ENCODE measurements at regions not wholly inside any gene's neighbourhood (a gene's known extent, or its start where the extent isn't known, plus 50 kb on each side); places are given as distances from the start of the nearest gene placed in this dataset.

DNA sequence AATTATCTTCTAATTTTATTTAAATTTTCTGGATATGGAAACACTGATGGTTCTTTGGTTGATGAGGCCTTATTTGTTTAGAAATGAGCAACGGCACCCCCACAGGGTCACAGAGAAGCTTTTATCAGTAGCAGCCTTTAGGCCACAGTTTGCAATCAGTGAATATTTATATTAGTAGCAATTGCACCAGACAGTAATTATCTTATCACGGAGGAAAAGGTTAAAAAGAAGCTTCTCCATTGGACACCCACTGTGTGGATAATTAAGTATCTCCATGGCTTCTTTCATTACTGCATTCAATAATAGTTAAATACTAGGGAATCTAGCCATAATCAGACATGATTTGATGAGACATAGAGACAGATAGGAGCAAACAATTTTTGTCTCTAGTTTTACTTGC, 2099.2 kb upstream of the PCDH20 start:
- intact Hi-C loops (cut with micrococcal nuclease; ENCODE audit: unreplicated experiment) (no loop called here), in situ Hi-C loops (cut with MboI) (no loop called here)
- H3K27ac ChIP-seq (ENCODE audit: control insufficient read depth, insufficient read depth): no peak overlapping the region
- BruUV-seq (replicated peaks): no TSS peak
- ChIA-PET CTCF (no interaction called here), POLR2A (no interaction called here), RAD21 (ENCODE audit: unreplicated experiment) (no interaction called here), SMC1A (ENCODE audit: uncharacterized antibody, unreplicated experiment) (no interaction called here)
- no peaks in the 10 kb centered on the region for H3K36me3 ChIP-seq (ENCODE audit: control insufficient read depth in 2 of 2, insufficient read depth in 2 of 2, low read length in 1 of 2)
- no peak overlapping the region for H2AFZ ChIP-seq (ENCODE audit: control insufficient read depth, low read depth, low read length)
- no peaks in the 10 kb centered on the region for H4K20me1 ChIP-seq (ENCODE audit: control insufficient read depth, insufficient read depth)
- no peaks in the 10 kb centered on the region for H3K79me2 ChIP-seq (ENCODE audit: control insufficient read depth, insufficient read depth, low read length)
- no peak overlapping the region for H3K4me2 ChIP-seq (ENCODE audit: control insufficient read depth, insufficient read depth)
- TF ChIP-seq DPF2 (IDR thresholded peaks at IDR 0.05) (no peak), ZNF384 (IDR thresholded peaks at IDR 0.05; ENCODE audit: borderline replicate concordance, low read depth, low read length) (no peak), ZNF274 (IDR thresholded peaks at IDR 0.05; ENCODE audit: insufficient read depth, insufficient read length) (no peak)
- ATAC-seq (no peak), FAIRE-seq (no peak), DNase-seq (ENCODE audit: low read depth, low spot score) (no peak)
- 29% methylated on average over 2 of the region's 2 CpGs for WGBS (ENCODE audit: insufficient coverage, insufficient replicate concordance, low lambda C conversion rate, missing lambda C conversion rate)
- H3K9me3 ChIP-seq (replicated peaks; ENCODE audit: control insufficient read depth, insufficient read depth, low read length): no peaks in the 10 kb centered on the region
- no peaks in the 10 kb centered on the region for H3K27me3 ChIP-seq (replicated peaks in 1 of 2; ENCODE audit: control insufficient read depth in 2 of 2, insufficient read depth in 2 of 2, low read length in 1 of 2)
- H3K9ac ChIP-seq (ENCODE audit: control insufficient read depth, insufficient read depth, low read length): no peak overlapping the region
- no peak overlapping the region for H3K4me3 ChIP-seq
- no peaks in the 10 kb centered on the region for H3K4me1 ChIP-seq (ENCODE audit: control insufficient read depth, insufficient read depth, low read length)

GRCh38 chr13:63512095-63512494, 2096.4 kb upstream of the PCDH20 start:
- Histone ChIP-seq H3K36me3 (ENCODE audit: control insufficient read depth in 2 of 2, insufficient read depth in 2 of 2, low read length in 1 of 2) (no peaks in the 10 kb centered on the region), H3K4me3 (no peak overlapping the region), H3K27me3 (replicated peaks in 1 of 2; ENCODE audit: control insufficient read depth in 2 of 2, insufficient read depth in 2 of 2, low read length in 1 of 2) (no peaks in the 10 kb centered on the region), H3K9me3 (replicated peaks; ENCODE audit: control insufficient read depth, insufficient read depth, low read length) (no peaks in the 10 kb centered on the region), H4K20me1 (ENCODE audit: control insufficient read depth, insufficient read depth) (no peaks in the 10 kb centered on the region), H3K4me1 (ENCODE audit: control insufficient read depth, insufficient read depth, low read length) (no peaks in the 10 kb centered on the region), H3K79me2 (ENCODE audit: control insufficient read depth, insufficient read depth, low read length) (no peaks in the 10 kb centered on the region), H3K9ac (ENCODE audit: control insufficient read depth, insufficient read depth, low read length) (no peak overlapping the region), H2AFZ (ENCODE audit: control insufficient read depth, low read depth, low read length) (no peak overlapping the region), H3K27ac (ENCODE audit: control insufficient read depth, insufficient read depth) (no peak overlapping the region), H3K4me2 (ENCODE audit: control insufficient read depth, insufficient read depth) (no peak overlapping the region)
- ATAC-seq (no peak), DNase-seq (ENCODE audit: low read depth, low spot score) (no peak), FAIRE-seq (no peak)
- ChIA-PET SMC1A (ENCODE audit: uncharacterized antibody, unreplicated experiment) (no interaction called here), CTCF (no interaction called here), RAD21 (ENCODE audit: unreplicated experiment) (no interaction called here), POLR2A (no interaction called here)
- intact Hi-C loops (cut with micrococcal nuclease; ENCODE audit: unreplicated experiment): no loop called here
- TF ChIP-seq TAF1 (IDR thresholded peaks at IDR 0.05; ENCODE audit: borderline replicate concordance, low read depth, low read length) (no peak), FOXM1 (IDR thresholded peaks at IDR 0.05; ENCODE audit: low read depth, low read length) (no peak), ZSCAN29 (IDR thresholded peaks at IDR 0.05) (no peak)
- BruUV-seq (replicated peaks): no TSS peak
- in situ Hi-C loops (cut with MboI): no loop called here
- WGBS (ENCODE audit: insufficient coverage, insufficient replicate concordance, low lambda C conversion rate, missing lambda C conversion rate): 25% methylated on average over 8 of the region's 8 CpGs
